Stimulated activated CD8-positive, alpha-beta memory T cell treated with anti-CD3 and anti-CD28 coated beads, Interleukin-7, amount 100 ng/mL, for 4 hours (primary cell): ENCODE measurements at regions not wholly inside any gene's neighbourhood (a gene's known extent, or its start where the extent isn't known, plus 50 kb on each side); places are given as distances from the start of the nearest gene placed in this dataset.

Source experiments
- DNase-seq, 2 donors: peaks; one replicate each; pipeline ENCODE4 v3.0.0-alpha.2; 2020; ENCODE audit warnings: low read depth in 2 of 2

DNA sequence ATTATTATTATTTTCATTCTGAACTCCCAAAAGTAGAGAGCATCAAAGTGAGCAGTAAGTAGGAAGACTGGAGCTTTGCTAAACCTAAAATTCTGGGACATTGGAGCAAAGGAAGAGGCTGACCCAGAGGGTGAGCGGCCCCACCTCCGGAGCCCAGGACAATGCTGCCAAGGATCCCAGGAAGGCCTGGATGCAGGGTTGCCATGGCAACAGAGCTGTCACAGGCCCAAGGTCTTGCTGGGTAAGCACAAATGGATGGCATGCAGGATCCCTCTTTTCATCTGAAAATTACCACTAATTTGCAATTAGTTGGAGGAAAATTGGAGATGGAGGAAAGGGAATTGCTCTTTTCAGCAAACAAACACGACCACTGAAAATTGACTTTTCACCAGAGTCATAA is 457.9 kb upstream of the CDH5 start:
- DNase-seq = no peak

DNA sequence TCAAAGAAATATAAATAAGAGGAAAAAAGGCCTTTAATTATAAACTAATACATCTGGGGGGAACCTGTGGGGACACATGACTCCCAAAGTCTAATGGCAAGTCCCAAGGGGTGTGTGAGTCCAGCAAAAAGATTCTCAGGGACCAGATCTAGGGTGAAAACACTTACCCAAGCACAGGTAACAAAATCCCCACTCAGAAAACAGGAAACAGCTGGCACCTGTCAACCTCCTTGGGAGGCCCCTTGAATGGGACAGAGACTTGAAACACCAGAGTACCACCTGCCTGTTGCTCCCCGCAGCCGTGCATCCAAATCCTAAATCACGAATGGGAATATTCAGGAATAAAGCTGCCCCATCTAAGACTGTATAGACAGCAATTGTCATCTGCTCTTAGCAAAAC is 461.2 kb upstream of the CDH5 start:
- no peak for DNase-seq

DNA sequence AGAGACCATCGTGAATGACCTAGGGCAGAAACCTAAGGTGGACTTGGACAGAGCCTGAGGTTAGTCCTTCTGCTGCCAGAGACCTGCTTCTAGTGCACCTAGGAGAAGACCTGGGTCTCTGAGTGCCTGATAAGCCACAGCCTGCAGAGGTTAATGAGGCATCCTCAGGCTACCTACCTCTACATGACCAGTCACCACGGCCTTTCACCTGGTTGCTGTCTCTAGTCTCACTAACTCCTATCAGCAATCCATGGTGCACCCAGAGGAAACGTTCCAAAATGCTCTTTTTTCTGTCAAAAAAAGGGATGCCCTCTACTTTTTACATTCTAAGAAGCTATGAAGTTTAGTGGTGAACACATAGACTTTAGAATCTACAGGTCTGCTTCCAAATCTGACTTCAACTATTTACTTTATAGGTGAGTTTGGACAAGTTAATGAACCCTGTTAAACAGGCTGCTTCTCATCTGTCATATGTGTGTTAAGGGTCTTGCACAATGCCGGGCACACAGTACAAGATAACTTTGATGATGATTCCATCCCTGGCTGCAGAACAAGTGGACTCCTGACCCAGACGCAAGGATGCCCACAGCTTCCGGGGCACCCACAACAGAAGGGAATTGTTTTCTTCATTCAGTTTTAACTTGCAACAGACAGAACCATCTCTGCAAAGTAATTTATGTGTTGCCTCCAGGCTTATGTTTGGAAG is 469.9 kb upstream of the CDH5 start:
- DNase-seq = no peak

DNA sequence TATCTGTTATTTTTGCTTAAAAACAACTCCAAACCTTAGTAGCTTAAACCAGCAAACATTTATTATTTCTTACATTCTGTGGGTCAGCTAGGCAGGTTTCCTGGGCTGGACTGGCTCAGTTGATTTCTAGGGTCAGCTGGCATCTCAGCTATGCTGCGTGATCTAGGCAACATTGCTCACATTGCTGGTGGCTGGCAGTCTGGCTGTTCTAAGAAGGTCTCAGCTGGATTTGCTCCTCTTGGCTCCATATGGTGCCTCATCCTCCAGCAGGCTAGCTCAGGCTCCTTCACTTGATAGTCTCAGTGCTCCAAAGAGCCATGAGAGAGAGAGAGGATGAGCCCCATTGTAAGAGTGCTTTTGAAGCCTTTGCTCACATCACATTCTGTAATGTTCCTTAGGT is 470.6 kb upstream of the CDH5 start:
- no peak for DNase-seq

DNA sequence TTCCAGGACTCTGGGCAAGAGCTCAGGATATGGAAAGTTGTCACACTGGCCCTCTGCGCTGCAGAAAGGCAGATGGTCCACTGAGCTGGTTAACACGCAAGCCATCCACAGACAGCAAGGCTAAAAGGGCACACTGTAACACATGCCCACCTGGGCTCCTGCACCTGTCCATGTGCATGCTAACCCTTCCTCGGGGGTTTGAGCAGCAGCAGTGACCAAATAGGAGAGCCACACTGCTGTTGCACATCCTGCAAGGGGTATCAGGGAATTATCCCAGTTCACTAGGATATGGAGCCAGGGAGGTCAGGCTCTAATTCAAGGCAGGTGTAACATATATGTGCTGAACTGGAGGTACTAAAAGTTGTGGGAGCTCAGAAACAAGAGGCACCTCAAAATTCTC is 471.0 kb upstream of the CDH5 start:
- no peak for DNase-seq

DNA sequence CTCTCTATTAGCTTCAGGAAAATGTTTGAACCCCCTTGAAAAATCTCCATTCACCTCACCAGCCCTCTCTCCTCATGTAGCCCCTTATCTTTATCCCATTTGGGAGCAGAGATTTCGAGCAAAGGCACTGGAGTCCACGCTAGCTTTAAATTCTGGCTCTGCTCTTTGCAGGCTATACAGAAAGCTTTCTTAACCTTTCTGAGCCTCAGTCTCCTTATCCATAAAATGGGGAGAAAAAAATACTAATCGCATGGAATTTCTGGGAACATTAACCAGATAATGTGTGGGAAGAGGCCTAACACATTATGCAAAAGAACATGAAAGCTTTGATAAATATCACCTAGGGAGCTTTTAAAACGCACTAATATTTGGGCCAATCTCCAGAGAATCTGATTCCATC is 476.3 kb upstream of the CDH5 start:
- no peak for DNase-seq

DNA sequence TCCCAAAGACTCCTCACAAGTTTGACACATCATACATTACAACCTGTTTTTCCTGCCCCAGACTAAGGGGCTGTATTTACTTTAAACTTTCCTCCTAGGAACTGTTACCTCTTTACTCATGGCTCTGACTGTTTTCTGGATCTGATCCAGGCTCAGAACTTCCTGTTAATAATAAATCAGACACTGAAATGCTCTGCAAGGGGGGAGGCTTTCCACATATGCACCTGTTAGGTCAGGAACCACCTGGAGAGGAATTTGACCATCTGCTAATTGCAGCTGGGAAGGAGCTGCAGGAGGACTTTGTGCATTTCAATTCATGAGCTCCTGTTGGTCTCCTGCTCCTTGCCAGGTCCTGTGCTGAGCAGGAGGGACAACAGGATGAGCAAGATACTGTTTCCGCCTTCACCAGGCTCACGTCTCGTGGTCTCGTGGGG is 476.9 kb upstream of the CDH5 start:
- no peak for DNase-seq

DNA sequence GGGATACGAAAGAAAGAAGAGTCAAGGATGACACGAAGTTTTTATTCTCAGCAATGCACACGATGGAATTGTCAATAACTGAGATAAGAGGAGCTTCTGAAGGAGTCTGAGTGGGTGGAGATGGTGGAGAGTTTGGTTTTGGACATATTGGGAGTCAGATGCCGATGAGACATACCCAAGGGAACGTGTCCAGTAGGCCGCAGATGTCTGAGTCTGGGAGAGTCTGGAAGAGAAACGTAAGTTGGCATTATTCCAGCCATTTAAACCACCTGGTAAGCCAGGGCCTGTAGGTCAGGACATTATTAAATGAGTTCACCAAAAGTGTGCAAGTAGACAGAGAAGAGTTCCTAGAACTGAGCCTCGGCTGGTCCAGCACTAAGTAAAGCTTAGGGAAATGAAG is 478.3 kb upstream of the CDH5 start:
- DNase-seq = no peak

DNA sequence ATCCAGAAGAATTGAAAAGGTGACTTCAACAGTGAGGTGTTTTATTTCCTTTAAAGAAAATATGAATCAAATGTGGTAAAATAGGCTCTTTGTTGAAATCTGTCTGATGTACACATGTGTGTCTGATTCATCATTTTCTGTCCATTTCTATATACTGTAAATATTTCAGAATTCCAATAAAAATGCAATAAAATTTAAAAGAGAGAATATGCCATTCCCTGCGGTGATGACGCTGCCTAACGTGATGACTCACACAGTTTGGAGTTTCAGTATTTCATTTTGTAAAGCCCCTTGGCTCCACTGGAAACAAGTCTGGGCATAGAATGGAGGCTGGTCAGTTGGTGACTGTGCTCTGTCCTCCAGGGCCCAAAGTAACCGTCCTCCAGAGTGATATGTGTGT is 482.5 kb upstream of the CDH5 start:
- no peak for DNase-seq

DNA sequence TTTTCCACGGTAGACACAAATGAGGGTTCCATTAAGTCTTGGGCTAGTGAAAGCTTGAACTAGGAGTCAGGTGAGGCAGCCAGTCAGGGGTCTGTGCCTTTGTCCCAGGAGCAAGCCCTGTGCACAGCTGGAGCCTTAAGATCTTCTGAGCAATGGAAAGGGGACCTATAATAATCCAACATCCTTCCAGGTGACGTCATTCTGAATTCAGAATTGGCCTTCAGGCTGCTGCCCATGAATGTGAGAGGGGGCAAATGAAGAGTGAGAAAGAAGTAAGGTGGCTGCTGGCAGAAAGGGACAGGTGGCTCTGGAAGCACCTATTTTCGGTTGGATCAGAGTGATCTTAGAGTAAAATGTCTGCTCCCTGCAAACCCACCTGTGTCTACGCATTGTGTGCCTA is 488.1 kb upstream of the CDH5 start:
- no peak for DNase-seq

DNA sequence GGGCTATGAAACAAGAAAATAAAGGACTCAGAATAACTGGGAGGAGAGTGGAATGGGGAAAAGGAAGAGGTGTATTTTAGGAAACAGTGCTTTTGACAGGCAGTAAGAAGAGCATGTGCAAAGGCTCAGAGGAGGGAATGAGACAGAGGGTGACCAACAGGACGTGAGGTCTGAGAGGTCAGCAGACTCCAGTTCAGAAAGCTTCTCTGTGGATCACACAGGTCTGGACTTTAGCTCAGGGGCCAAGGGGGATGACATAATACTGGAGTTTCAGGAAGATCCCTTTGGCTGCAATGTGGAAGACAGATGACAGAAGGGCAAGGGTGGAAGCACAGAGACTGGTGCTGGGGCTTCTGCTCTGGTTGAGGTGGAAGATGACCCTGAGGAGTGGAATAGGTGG is 489.9 kb upstream of the CDH5 start:
- no peak for DNase-seq

DNA sequence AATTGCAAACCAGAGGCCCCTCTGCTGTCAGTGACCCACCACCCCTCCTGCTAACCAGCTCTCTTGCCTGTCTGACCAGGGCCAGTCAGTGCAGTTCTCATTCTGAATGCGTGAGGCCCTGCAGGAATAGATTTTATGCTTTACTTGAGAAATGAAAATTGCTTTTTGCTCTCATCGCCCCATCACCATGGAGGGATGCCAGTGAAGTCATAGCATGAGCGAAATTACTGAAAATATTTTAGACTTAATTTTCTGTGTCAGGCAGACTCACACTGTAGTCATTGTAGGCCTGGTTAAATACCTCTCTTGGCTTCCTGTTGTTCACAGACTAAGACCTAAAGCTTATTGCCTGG is 490.5 kb upstream of the CDH5 start:
- no peak for DNase-seq

DNA sequence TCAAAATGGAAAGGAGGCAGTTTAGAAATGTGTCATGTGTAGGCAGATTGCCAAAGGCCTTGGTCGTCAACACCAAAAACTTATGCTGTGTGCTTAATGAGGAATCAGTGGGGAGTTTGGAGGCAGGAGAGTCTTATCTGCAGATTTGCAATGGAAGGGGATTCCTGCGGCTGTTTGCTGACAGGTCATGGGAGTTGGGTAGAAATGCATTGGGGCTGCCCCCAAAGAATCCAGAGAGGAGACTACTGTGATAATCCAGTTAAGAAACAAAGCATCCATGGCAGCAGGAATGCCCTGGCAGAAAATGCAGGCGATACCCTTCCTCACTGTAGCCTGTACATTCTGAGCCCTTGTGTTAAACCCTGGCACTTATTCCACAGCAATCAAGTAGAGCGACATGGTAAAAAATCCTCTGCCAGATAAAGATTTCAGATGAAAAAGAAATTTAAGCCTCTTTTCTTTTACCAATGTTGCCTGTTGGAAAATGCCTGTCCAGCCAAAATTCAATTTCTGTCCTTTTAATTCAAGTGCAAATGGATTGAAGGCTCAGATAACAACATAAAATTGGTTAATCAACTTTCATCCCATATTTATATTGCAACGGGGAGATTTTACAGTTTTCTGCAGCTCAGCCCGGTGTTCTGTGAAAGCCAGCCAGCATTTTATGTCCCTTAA is 491.0 kb upstream of the CDH5 start:
- DNase-seq = no peak

DNA sequence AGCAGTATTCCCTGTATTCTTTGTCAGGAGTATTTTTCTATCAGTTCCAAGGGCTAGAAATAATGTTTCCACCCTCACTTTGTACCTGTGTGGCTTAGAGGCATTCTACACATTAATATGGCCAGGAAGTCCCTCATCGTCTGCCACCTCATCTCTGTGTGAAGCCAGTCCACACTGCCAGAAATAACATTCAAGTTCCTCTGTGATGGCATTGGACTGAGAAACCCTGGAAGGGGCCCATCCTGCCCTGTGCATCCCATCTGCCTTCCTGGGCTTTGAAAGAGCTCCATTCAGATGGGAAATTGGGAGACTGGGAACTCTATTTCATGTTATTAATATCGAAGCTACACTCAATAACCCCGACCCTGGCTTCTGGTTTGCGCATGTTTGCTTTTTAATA is 497.2 kb upstream of the CDH5 start:
- no peak for DNase-seq

DNA sequence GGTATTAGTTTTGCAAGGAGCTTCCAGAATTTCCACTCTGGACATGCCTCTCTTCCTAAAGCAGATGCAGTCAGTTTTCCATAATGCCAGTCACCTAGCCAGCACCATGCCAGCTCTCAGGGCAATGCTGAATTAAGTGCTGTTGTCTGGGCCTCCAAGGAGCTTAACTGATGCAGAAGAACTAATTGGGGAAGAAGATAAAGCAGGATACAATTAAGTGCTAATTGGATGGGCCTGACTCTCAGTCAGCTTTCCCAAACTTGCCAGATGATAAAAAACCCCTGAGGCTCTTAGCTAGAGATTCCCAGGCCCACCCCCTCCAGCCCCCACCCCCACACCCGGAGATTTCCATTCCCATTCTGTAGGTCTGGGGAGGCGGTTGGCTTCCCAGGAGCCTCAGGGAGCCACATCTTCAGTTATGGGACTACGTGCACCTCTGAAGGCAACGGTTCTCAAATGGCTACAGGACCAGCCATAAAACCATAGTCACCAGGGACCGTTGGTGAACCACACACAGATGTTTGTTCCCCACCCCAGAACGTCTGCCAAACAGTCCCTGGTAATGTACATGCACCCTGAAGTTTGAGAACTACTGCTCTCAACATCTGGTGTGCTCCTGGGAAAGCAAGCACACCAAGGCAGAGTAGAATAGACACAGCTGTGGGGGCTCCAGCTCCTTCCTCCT is 499.1 kb upstream of the CDH5 start:
- no peak for DNase-seq

DNA sequence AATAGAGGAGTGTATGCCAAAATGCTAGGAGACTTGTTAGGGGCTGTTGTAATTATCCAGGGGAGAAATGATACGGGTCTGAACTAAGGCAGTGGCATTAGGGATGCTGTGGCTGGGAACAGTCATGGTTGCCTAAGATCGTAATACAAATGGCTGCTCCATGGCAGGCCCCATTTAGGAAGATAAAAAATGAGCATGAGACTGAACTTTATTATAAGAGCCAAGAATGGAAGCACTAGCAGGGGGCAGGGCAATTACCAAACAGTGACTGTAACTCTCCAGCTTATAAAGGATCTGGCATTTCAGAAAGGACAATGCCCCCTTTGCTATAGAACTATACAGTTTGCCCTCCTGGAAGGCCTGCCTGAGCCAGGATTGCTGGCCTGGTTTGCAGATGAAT is 503.3 kb upstream of the CDH5 start:
- DNase-seq = no peak

DNA sequence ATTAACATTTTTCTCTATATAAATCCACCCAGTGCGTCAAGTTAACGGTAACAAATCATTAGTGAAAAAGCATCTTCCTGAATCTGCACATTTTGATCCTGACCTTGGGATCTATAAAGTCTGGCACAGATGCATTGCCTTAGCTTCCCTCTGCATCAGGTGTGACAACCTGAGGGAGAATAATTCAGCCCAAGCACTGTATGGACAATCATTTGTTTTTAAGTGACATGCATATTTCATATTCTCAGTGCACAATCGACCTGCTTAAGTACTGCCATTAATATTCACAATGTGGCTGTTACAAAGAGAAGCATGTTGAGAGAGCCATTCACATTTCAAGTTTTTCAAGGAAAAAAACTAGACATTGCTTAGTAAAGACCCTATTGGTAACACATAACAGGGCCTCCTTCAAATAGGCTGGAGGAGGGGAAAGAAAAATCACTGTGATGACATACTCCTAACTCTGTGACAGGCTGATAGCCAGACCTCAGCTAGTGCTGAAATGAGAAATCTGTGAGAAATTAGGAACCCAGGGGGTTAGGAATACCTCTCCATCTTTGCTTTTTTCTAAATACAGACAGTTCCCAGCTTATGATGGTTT is 505.3 kb upstream of the CDH5 start:
- DNase-seq = no peak

DNA sequence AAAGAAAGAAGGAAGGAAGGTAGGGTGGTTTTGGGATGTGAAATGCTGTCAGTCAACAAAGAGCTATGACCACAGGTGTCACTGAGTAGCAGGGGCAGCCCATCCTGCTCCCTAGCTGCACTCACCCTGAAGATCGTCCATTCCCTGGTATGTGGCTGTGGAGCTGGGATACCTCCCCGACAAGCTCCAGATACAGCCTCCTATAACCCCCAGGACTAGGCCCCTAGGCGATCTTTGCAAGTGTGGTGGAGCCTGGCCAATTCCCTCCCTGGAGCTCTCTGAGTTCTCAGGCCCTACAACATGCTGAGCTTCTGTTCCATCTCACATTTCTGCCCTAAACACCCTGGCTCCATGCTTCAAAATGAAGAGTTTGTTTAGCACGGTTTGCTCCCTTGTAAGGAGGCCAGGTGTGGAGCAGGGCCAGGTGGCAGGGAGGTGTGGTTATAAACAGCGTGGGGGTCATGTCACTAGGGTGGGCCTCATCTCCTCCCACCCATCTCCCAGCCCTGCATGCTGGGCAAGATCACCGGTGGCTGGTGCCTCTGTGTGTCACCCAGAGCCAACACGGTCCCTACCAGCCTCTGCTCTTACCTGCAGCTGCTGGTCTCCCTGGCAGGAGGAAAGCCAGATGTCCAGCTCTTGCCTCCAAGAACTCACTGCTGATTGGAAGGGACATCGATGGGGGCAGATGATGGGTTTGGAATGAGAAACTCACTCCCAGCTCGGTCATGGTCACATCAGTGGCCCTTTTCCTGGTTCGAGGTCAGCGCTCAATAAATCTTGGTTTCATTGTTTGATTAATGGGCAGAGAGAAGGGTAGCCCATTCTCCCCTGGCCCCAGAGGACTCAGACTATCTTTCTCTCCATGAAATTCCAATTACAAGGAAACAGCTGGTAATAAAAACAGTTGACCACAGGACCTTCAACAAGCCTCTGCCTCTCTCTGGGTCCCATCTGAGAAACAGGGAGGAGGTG is 511.0 kb upstream of the CDH5 start:
- DNase-seq = no peak

DNA sequence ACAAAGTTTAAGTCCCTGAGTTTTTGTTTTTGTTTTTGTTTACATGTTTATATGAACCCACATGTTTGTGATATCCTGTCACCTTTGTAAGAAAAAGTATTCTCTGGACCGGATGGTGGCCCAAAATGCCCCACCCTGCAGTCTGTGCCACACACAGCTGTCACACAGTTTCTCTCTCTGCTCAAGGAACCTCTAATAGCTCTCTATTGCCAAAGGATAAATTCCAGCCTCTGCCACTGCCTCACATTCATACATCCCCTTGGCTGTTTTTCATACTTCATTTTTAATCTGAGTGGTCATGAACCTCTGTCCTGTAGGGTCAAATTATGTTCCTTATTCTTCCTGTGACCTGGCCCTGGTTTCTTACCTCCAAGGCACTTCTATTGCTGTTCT is 520.3 kb upstream of the CDH5 start:
- DNase-seq = no peak

DNA sequence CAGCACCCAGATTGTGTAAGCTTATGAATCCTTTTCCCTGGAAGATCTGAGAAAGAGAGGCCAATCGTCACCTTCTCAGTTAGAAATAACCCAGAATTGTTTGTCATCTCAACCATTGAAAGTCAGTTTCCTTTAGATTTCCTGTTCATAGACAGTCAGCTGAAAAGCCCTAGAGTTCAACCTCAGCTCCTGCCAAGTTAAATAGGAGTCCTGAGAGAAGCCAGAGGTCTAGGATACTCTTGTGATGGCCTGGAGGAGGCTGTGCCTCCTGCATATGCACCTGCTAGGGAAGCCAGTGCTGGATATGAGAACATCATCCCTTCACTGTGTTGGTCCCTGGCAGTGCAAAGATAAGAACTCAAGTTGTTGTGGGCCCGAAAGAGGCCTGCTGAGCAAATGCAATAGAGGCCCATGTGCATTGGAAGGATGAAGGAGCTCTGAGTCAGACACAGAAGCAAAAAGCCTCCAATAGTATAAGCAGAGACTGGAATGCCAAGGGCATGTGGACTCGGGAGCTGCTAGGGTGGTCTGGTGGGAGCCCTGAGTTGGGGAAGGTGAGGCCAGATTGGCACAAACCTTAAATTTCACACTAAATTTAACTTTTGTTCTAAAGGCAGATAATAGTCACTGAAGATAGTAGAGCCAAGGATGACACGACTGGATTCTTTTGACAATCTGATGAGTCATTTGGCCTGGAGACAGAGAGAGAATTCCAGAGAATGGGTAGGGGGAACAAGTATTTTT is 520.9 kb upstream of the CDH5 start:
- no peak for DNase-seq

DNA sequence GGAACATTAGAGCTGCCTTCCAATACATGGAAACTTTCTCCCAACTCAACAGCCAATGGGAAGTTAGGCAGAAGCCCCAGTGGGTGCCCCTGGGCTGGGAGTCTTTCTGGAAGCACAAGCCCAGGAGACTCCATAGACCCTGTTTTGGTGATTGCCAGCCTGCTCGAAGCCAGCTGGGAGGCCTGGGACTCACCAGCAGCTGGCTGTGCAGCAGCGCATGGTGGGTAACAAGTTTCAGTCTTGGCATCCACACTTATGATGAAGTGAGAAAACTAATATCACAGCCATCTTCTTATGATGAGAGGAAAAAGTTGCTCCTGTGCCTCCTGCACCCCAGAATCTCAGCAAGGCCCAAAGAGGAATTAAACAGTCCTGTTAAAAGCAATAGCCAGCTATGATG is 522.5 kb upstream of the CDH5 start:
- no peak for DNase-seq
